NOMO-1 treated with DMSO at 0.1 percent for 48 hours (cell line): ENCODE measurements at regions not wholly inside any gene's neighbourhood (a gene's known extent, or its start where the extent isn't known, plus 50 kb on each side); places are given as distances from the start of the nearest gene placed in this dataset.

Experiments used
- DNase-seq: peaks from one replicate; lab custom pipeline; 2025; ENCODE audit not compliant: unreplicated experiment; lab: John Stamatoyannopoulos, UW

GRCh38 chr11:42545954-42546353, 765.8 kb upstream of the API5 start:
- no peak for DNase-seq

- no peak for DNase-seq
Measured at GRCh38 chr11:42552786-42553185, 759.0 kb upstream of the API5 start.

GRCh38 chr11:42555190-42555589, 756.6 kb upstream of the API5 start:
- DNase-seq = no peak

- no peak for DNase-seq
Measured at GRCh38 chr11:42571131-42571877, 740.5 kb upstream of the API5 start.

- no peak for DNase-seq
Measured at GRCh38 chr11:42571878-42572610, 739.8 kb upstream of the API5 start.

GRCh38 chr11:42576318-42576717, 735.5 kb upstream of the API5 start:
- DNase-seq = no peak

GRCh38 chr11:42589286-42589685, 722.5 kb upstream of the API5 start:
- DNase-seq = no peak

GRCh38 chr11:42591841-42592240, 720.0 kb upstream of the API5 start:
- DNase-seq = no peak

- no peak for DNase-seq
Measured at GRCh38 chr11:42593441-42593840, 718.4 kb upstream of the API5 start.

GRCh38 chr11:42595876-42596275, 715.9 kb upstream of the API5 start:
- no peak for DNase-seq

- DNase-seq = no peak
Measured at GRCh38 chr11:42596576-42597145, 715.1 kb upstream of the API5 start.

- no peak for DNase-seq
Measured at GRCh38 chr11:42598341-42598740, 713.5 kb upstream of the API5 start.

- no peak for DNase-seq
Measured at GRCh38 chr11:42620796-42621195, 691.0 kb upstream of the API5 start.

- DNase-seq = no peak
Measured at GRCh38 chr11:42625757-42626665, 685.8 kb upstream of the API5 start.

GRCh38 chr11:42631220-42631843, 680.5 kb upstream of the API5 start:
- DNase-seq = peak; percentile 1

GRCh38 chr11:42646959-42647358, 664.8 kb upstream of the API5 start:
- no peak for DNase-seq

GRCh38 chr11:42647993-42648392, 663.8 kb upstream of the API5 start:
- DNase-seq = no peak

GRCh38 chr11:42651621-42652020, 660.2 kb upstream of the API5 start:
- DNase-seq = no peak

- DNase-seq = no peak
Measured at GRCh38 chr11:42657169-42657568, 654.6 kb upstream of the API5 start.

- DNase-seq = no peak
Measured at GRCh38 chr11:42661942-42662341, 649.9 kb upstream of the API5 start.
